ENCODE measurements at regions not wholly inside any gene's neighbourhood (a gene's known extent, or its start where the extent isn't known, plus 50 kb on each side); places are given as distances from the start of the nearest gene placed in this dataset.

- in situ Hi-C loops (cut with HindIII; ENCODE audit: low sequenced_read_pairs) = no loop called here
- DNase-seq (ENCODE audit: low spot score) = no peak
Measured at GRCh38 chr6:87827346-87827745, 125.3 kb upstream of the AKIRIN2 start.

GRCh38 chr6:87826424-87826823, 124.4 kb upstream of the AKIRIN2 start:
- in situ Hi-C loops (cut with HindIII; ENCODE audit: low sequenced_read_pairs) = no loop called here
- DNase-seq (ENCODE audit: low spot score) = no peak

GRCh38 chr6:87825821-87826221, 123.8 kb upstream of the AKIRIN2 start:
- in situ Hi-C loops (cut with HindIII; ENCODE audit: low sequenced_read_pairs) = no loop called here

GRCh38 chr6:87824958-87825491, 123.0 kb upstream of the AKIRIN2 start:
- in situ Hi-C loops (cut with HindIII; ENCODE audit: low sequenced_read_pairs) = no loop called here
- DNase-seq (ENCODE audit: low spot score) = no peak

More at GRCh38 chr6:87825821-87826221, 123.8 kb upstream of the AKIRIN2 start:
- no peak for DNase-seq (ENCODE audit: low spot score)

GRCh38 chr6:87822011-87822410, 120.0 kb upstream of the AKIRIN2 start:
- DNase-seq (ENCODE audit: low spot score) = no peak
- in situ Hi-C loops (cut with HindIII; ENCODE audit: low sequenced_read_pairs) = no loop called here

- no peak for DNase-seq (ENCODE audit: low spot score)
- in situ Hi-C loops (cut with HindIII; ENCODE audit: low sequenced_read_pairs) = no loop called here
Measured at GRCh38 chr6:87820343-87820984, 118.4 kb upstream of the AKIRIN2 start.

GRCh38 chr6:87817183-87817582, 115.2 kb upstream of the AKIRIN2 start:
- DNase-seq (ENCODE audit: low spot score) = no peak
- in situ Hi-C loops (cut with HindIII; ENCODE audit: low sequenced_read_pairs) = no loop called here

- in situ Hi-C loops (cut with HindIII; ENCODE audit: low sequenced_read_pairs) = no loop called here
Measured at GRCh38 chr6:87815449-87815848, 113.4 kb upstream of the AKIRIN2 start.

GRCh38 chr6:87808005-87808757, 106.1 kb upstream of the AKIRIN2 start:
- no peak for DNase-seq (ENCODE audit: low spot score)
- in situ Hi-C loops (cut with HindIII; ENCODE audit: low sequenced_read_pairs) = no loop called here

More at GRCh38 chr6:87815449-87815848, 113.4 kb upstream of the AKIRIN2 start:
- DNase-seq (ENCODE audit: low spot score) = no peak

- DNase-seq (ENCODE audit: low spot score) = no peak
- in situ Hi-C loops (cut with HindIII; ENCODE audit: low sequenced_read_pairs) = no loop called here
Measured at GRCh38 chr6:87807475-87807874, 105.4 kb upstream of the AKIRIN2 start.

- in situ Hi-C loops (cut with HindIII; ENCODE audit: low sequenced_read_pairs) = no loop called here
Measured at GRCh38 chr6:87806635-87807034, 104.6 kb upstream of the AKIRIN2 start.

GRCh38 chr6:87806099-87806498, 104.1 kb upstream of the AKIRIN2 start:
- no peak for DNase-seq (ENCODE audit: low spot score)
- in situ Hi-C loops (cut with HindIII; ENCODE audit: low sequenced_read_pairs) = no loop called here

More at GRCh38 chr6:87806635-87807034, 104.6 kb upstream of the AKIRIN2 start:
- no peak for DNase-seq (ENCODE audit: low spot score)

- DNase-seq (ENCODE audit: low spot score) = no peak
- in situ Hi-C loops (cut with HindIII; ENCODE audit: low sequenced_read_pairs) = no loop called here
Measured at GRCh38 chr6:87803791-87804190, 101.8 kb upstream of the AKIRIN2 start.

GRCh38 chr6:87799651-87800050, 97.6 kb upstream of the AKIRIN2 start:
- DNase-seq (ENCODE audit: low spot score) = no peak
- in situ Hi-C loops (cut with HindIII; ENCODE audit: low sequenced_read_pairs) = no loop called here

GRCh38 chr6:87798393-87799278, 96.6 kb upstream of the AKIRIN2 start:
- no peak for DNase-seq (ENCODE audit: low spot score)
- in situ Hi-C loops (cut with HindIII; ENCODE audit: low sequenced_read_pairs) = no loop called here

GRCh38 chr6:87794922-87795885, 93.2 kb upstream of the AKIRIN2 start:
- no peak for DNase-seq (ENCODE audit: low spot score)
- in situ Hi-C loops (cut with HindIII; ENCODE audit: low sequenced_read_pairs) = no loop called here

GRCh38 chr6:87793315-87793714, 91.3 kb upstream of the AKIRIN2 start:
- in situ Hi-C loops (cut with HindIII; ENCODE audit: low sequenced_read_pairs) = no loop called here
- DNase-seq (ENCODE audit: low spot score) = no peak

GRCh38 chr6:87791982-87792381, 89.9 kb upstream of the AKIRIN2 start:
- in situ Hi-C loops (cut with HindIII; ENCODE audit: low sequenced_read_pairs) = no loop called here
- DNase-seq (ENCODE audit: low spot score) = no peak

GRCh38 chr6:87791485-87791884, 89.5 kb upstream of the AKIRIN2 start:
- in situ Hi-C loops (cut with HindIII; ENCODE audit: low sequenced_read_pairs) = no loop called here
- DNase-seq (ENCODE audit: low spot score) = no peak
